GM19023 (cell line): ENCODE measurements at regions not wholly inside any gene's neighbourhood (a gene's known extent, or its start where the extent isn't known, plus 50 kb on each side); places are given as distances from the start of the nearest gene placed in this dataset.

Experiments used
- ATAC-seq: cut with Tn5 transposase; IDR thresholded peaks from one replicate; pipeline ENCODE4 v1.9.1; 2021; ENCODE audit warnings: mild to moderate bottlenecking, moderate library complexity; ENCODE audit not compliant: unreplicated experiment

DNA sequence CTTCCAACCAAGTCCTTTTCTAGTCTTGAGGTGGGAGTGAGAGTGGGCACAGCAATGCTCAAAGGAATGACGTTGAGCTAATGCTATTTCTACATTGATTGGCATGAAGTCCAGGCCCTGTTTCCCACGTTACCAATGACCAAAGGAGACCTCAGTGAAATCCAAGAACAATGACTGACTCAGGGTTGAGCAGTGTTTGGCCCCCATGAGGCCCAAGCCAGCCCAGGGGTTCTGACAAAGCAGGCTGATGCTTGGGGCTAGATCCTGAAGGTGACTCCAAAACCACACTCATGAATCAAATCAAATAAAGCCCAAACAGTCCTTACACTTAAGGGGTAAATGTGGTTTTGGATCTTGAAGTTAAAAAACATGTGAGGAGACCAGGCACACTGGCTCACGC lies 278.5 kb upstream of the GJB5 start:
- ATAC-seq = no peak

DNA sequence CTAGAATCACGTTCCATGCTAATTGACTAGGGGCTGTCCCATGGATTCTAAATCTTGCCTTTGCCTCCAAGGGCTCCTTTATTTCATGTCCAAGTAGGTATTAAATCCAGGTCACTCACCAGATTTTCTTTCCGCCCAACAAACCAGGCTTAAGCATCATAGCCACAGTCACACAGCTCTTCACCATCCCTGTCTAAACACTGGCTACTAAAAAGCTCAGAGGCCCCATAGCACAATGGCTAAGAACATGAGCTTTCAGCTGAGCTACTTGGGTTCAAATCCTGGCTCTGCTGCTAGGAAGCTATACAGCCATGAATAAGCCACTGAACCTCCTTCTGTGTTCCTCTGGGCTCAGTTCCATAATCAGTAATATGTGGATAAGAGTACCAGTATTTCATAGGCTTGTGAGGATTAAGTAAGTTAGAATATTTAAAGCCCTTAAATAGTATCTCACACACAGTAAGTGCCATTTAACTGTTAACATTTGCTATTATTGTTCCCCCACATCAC lies 277.2 kb upstream of the GJB5 start:
- ATAC-seq = no peak

DNA sequence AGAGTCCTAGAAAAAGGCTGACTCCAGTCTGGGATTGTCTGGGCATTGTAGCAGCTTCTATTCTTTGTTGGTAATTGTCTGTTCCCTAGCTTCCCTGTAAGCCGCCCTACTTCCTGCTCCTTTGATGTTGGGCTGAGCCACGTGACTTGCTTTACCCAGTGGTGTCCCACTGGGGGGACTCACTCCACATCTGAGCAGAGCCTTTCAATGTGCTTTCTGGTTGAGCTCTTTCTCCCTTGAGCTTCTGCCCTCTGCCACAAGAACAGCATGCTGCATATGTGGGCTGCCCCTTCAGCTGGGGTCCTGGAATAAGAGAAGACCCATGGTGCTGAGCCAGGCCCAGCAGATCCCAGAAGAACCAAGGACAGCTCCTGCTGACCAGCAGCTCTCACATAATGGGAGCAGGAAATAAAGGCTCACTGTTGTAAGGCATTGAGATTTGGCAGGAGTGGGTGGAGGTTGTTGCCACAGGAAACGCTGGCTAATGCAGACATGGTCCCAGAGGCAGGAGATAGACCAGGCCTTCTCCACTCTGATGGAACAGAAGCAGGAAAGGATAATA lies 276.3 kb upstream of the GJB5 start:
- no peak for ATAC-seq

DNA sequence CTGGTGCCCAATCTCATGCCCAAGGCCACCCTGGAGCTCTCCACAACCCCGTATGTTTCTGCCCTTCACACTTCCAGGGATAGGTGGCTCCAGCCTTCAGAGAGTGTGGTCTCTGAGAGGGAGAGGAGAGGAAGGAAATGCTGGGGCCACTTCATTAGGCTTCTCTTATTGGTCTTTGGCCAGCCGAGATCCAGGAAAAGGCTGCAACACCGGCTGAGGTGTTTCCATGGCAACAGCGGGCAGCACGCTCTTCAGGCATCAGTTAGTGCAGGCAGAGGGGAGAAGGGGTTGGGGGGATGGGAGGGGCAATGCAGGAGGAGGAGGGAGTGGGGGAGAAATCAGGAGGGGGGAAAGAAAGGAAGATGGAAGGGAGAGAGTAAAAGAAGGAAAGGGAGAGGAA lies 275.1 kb upstream of the GJB5 start:
- ATAC-seq = no peak

DNA sequence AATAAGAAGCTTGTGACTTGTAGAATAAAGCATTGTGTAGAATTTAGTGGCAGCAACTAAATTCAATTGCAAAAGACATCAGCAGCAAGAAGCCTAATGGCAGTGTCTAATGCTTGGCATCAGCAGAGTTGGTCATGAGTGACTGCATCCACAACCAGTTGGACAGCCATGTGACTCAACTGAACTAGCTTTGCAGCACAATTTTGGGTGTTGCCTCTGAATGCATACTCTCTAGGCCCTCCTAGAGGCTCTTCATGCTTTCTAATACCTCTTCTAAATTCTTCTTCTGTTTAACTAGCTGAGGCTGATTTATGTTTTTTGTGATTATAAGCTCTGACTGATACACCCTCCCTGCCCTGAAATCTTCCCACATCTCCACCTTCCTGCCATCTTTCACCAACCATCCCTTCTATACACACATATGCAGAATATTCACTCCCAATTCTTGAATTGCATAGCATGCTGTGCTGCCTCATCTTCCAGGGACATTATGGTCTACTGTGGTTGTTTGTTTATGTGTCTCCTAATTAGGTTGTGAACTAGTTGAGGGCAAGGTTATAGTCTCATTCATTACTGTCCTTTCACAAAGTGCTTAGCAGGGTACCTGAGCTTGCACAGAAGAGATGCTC lies 266.7 kb upstream of the GJB5 start:
- no peak for ATAC-seq

DNA sequence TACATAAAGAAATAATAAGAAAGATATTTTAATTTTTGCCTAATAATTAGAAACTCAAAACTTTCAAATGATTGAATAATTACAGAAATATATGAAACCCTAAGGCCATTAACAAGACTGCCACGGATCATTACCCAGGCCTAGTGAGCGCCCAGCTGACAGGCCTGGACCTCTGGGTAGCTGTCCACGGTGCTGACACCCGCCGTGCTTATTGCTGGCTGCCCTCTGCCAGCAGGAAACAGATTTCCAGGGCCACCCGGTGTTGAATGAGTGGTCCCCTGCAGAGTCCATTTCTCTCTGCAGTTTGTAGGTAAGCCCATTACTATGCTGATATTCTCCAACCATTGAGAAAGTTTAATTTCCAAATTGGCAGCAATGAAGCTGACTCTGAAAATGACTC lies 254.4 kb upstream of the GJB5 start:
- ATAC-seq = no peak

DNA sequence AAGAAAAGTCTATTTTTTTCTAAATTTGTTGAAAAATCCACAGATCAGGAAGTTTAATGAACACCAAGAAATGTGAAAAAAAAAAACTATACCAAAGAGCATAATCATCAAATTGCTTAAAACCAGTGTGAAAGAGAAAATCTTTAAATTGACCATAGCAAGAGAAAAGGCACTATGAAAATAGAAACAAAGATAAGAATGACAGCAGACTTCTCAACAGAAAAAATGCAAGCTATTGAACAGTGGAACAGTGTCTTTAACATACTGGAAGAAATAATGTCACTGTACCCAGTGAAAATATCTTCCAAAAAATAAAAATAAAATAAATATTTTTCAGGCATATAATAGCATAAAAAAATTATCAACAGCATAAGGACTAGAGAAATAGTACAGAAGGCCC lies 243.0 kb upstream of the GJB5 start:
- ATAC-seq = no peak

DNA sequence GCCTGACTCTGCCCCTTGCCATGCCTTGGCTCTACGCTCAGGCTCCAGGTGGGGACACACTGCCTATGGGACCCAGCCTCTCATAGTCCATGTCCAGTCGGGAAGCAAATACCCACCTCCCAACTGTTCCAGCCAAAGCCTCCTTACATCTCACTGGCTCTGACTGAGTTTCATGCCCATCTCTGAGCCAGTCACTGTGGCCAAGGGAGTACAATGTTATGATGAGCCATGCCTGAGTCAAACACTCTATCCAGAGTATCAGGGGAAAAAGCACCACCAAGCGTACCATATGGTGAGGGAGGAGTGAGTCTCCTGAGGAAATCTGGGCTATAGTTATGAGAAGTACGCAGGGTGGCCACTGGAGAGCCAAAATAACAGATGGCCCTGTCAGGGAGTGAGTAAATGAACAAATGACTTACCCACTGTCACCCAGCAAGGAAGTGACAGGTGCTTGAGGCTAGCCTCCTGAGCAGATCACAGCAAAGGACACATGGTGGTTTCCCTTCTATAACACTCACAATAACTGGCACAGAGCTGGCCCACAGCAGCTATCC lies 236.6 kb upstream of the GJB5 start:
- no peak for ATAC-seq

DNA sequence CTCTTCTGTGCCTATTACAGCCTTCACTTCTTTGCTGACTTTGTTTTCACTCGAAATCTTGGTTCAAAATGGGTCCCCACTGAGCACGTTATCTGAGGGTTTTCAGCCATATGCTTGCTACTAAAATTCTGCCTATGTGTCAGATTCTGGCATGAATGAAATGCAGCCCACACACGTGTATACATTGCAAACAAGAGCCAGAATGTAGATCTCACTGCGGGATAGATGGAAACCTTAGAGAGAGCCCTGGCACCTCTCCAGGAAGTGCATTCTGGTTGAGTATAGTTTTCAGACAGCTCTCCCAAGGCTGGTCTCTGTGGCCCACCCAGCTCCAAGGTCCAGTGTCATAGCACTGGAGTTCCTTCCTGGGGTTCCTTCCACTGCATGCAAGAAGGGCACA lies 234.7 kb upstream of the GJB5 start:
- no peak for ATAC-seq

DNA sequence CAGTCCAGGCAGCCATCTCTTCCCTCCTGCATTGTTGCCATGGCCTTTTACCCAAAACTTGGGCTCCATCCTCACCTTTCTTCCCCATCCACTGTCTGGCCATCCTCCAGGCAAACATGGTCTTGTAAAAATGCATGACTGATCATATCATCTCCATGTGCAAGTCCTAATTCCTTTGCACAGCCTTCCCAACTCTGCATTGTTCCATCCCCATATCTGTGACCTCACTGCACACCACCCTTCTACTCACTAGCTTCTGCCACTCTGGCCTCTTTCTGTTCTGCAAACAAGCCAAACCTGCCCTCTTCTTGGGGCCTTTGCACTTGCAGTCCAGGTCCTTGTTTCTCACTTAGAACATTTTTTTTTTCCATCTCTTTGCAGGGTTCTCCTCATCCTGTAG lies 230.1 kb upstream of the GJB5 start:
- ATAC-seq = no peak

DNA sequence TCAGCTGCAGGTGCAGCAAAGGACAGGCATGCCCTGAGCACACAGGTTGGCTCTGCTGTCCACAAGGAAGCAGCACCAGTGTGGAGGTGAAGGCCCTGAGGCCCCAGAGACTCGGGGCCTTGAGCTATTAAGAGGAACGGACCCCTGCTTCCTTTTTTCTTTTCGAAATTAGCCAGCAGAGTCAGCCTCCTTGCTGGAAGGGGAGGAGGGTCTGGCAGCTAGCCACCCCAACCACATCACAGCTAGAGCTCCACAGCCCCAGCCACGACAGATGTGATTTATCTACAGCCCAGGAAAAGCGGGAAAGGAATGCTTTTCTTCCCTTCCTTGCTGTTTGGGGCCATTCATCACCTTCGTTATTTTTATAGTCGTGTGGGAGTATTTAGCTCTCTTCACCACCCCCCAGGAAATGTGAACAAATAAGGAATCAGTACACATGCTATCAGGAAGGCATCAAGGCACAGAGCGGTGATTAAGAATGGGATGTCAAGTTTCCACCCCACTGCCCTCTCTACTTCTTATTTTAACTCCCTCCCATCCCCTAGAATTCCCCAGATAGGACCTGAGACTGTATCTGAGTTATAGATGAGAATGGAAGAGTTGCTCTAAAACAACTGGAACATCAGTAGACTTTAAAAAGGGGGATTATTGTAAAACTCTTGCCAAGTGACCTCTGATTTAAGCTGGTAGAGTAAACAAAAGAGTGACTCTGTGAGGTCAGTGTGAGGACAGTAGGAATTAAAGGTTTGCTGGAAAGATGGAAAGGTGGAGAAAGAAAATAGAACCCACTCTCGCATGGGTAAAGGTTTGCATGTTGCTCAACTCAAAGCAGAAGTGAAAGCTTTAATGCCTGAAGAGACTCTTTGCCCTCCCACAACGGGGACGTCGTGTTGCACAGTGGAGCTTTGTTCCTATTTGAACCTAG lies 224.7 kb upstream of the GJB5 start:
- peak; percentile 64 for ATAC-seq

DNA sequence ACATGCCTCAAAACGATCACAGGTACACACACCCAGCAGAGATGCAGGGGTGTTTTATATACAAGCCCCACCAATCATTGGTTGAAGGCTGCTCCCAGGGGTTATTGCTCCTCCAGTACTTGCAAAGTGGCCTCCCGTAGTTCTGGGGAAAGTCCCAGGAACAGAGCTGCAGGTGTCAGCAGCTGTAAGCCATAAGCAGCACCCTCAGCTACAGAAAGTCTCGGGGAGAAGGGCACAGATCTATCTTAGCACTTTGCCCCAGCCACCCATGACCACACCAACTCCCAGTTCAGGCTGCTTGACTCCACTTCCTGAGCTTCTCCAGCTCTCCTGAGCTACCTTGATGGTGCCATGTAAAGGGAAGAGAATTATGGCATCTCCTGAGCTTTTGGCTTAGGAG lies 222.7 kb upstream of the GJB5 start:
- peak; percentile 44 for ATAC-seq

DNA sequence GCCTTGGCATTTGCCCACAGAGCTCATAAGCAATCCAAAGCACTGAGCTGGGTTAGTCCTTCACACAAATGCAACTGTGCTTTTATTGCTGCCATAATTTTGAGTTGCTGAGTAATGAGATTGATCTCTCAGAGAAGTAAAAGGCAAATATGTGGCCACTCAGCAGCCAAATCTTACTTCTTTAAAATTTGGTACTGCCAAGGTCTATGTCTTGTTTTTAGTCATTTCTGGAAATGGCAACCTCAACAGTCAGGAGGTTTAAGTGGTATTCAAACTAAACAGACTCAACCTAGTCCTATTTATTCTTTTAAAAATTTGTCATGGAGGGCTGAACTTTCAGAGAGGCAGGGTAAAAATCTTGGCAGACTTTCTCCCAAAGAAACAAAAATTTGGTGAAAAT lies 216.4 kb upstream of the GJB5 start:
- no peak for ATAC-seq

DNA sequence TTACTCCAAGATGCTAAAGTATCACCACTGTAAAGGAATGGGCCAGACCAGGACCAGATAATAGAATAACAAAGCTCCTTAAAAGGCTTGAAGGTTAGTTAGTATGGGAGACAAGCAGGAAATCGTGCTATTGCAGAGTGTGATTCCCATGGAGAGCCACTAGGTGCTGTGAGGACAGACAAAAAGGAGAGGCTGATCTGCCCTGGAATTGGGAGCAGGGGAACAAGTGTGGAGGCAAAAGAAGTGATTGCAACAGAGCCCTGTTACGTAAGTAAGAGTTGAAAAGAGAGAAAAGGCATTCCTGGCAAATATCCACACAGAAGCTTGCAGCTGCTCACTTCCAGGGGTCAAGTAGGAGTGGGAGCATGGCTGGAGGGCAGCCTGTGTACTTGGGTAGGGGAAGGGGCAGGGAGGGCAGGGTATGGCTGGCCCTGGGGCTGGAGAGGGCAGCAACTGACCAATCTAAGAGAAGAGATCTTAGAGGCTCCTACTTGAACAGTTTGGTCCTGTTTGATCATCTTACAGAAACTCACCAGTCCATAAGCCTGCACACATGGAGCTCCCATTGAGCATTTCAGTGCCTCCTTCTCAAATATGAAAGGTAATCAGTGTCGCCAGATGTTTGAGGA lies 207.7 kb upstream of the GJB5 start:
- ATAC-seq = no peak

DNA sequence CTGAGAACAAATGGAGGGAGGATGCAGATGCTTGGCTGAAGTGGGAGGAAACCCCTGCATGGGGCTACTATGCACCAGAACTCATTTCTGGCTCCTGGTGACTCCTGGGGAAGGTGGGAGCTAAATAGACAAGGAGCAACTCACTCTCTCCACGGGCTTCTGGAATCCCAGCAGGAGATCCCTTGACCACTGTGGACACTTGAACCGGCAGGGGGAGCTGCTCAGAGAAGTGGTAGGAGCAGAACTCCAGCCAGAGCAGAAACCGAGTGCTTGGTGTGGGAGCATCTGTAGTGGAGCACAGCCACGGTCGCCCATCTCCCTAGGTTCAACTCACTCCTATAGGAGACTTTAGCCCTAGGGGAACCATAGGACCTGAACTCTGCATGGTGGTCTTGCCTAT lies 205.6 kb upstream of the GJB5 start:
- ATAC-seq = no peak

DNA sequence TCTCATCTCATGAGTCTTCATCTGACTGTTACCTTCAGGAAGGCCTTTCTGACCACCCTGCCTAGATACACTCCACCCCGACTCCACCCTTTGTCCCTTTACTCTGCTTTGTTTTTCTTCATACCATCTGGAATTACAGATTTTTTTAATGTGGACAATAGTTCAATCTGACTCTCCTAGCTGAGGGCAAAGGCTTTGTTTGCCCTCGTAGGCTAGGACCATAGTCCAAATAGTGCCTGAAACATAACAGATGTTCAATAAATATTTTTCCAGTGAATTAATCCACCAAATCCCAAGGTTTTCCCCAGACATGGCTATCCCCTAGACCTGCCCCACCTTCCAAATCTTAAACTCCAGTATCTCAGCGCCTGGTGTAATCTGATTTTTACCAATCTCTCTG lies 176.5 kb upstream of the GJB5 start:
- ATAC-seq = no peak

DNA sequence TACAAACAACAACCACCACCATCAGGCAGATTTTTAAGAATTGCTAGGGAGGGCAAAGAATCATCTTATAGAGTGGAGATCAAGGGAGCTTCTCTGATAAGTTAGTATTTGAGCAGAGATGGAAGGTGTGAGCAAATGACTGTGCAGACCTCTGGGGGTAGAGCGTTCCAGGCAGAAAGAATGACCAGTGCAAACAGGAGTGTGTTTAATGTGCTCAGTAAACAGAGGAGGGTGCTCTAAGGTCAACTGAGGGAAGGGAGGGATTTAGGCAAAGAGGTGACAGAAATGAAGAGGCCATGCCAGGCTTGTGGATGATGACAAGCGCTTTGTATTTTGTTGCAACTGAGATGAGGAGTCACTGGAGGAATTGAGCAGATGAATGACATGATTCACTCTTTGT lies 172.5 kb upstream of the GJB5 start:
- ATAC-seq = no peak

DNA sequence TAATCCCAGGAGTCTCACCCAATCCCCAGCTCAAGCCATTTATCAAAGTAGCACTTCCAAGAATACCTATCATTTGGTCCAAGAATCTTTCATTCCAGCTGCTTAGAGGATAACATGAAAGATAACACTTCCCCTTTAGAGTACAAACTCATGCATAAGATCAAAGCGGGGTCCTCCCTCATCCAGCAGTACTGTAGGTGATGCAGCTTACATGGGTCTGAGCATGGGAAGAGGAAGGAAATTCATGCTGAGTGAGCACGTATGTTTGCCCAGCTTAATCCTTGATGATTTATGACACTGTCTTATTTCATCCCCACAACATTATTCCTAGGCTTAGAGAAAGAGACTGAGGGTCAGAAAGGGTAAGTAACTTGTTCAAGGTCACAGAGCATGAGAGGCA lies 167.1 kb upstream of the GJB5 start:
- no peak for ATAC-seq

DNA sequence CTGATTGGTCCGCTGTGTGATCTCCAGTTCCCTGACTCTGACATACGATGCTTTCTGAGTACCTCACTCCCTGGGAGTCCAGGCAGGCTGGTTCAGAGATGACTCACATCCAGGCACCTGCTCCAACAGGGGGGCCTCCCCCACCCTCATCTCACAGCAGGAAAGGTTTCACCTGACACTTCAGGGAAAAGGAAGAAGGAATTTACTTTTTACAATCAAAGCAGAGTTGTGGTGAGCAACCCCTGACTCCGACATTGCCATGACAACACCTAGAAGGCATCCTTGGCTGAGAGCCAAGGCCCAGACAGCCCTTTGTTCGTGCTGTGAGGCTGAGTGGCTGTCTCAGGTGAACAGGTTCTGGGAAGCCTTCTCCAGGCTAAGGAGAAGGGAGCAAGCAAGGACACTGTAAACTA lies 164.6 kb upstream of the GJB5 start:
- no peak for ATAC-seq

DNA sequence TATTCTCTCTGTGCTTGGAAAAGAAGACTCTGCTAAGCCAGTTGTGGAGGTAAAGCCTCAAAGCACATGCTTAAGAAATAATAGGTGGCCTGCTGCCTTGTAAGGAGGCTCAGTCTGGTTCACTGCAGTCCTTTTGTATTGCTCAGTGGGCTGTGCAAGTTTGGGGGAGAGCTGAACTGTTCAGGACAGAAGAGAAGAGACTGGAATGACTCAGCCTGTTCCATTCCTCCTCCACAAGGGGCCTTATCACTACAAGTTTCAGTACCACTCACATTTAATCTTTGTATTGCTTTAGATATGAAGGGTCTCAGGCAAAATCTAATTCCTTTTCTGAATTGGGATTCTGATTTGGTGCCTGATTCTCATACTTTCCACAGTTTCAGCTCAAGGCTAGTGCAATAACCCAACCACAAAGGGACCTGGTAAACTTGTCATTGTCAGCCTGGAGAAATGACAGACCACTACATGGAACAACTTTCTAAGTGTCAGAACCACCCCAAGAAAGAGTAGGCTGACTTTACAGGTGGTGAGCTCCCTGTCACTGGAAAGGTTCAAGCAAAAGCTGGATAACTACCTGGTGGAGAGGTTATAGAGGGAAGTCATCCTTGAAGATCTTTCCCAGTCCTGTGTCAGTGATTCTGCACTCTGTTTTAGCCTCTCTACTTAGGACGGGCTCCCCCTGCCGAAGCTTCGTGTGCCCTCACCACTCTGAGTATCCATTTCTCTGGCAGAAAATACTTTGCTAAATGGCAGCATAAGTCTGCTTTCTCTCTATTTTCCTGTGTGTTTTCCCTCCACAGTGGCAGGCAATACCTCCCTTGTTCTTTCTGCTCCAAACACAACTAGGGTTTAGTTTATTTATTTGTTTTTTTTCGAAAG lies 162.9 kb upstream of the GJB5 start:
- no peak for ATAC-seq
